Activated CD4-positive, alpha-beta memory T cell treated with anti-CD3 and anti-CD28 coated beads, Interleukin-2, amount 10 ng/mL, durations not matched to agents 7 days and 5 days (primary cell): ENCODE measurements at regions not wholly inside any gene's neighbourhood (a gene's known extent, or its start where the extent isn't known, plus 50 kb on each side); places are given as distances from the start of the nearest gene placed in this dataset.
"Not testable (repeated sequence)": the region's sequence is repeated elsewhere in the genome, so short reads cannot be mapped to it uniquely, and the experiment has no call there.

ENCODE experiments used
- CTCF ChIA-PET: fragments of 350-600 bp; sonication (Branson Sonifier 250); formaldehyde crosslinking; loops from one replicate; lab custom pipeline; 2021; ENCODE audit warnings: antibody characterized with exemption, inconsistent platforms; lab: Charles Lee
- POLR2A ChIA-PET: fragments of 350-600 bp; sonication (Branson Sonifier 250); formaldehyde crosslinking; loops from one replicate; lab custom pipeline; 2021; ENCODE audit warnings: antibody characterized with exemption; lab: Charles Lee
- DNase-seq: peaks from one replicate; pipeline ENCODE4 v3.0.0-alpha.2; 2020
- H3K27ac Mint-ChIP-seq: one replicate; pipeline ENCODE4 v1.8.0; 2021; ENCODE audit warnings: mild to moderate bottlenecking, mixed read lengths
- H3K27me3 Mint-ChIP-seq: one replicate; pipeline ENCODE4 v1.8.0; 2021; ENCODE audit warnings: mixed read lengths
- H3K36me3 Mint-ChIP-seq: one replicate; pipeline ENCODE4 v1.8.0; 2021; ENCODE audit warnings: low read depth, mixed read lengths
- H3K4me1 Mint-ChIP-seq: one replicate; pipeline ENCODE4 v1.8.0; 2021; ENCODE audit warnings: mixed read lengths
- H3K4me3 Mint-ChIP-seq: one replicate; pipeline ENCODE4 v1.8.0; 2021; ENCODE audit warnings: mild to moderate bottlenecking, mixed read lengths
- H3K9me3 Mint-ChIP-seq: one replicate; pipeline ENCODE4 v1.8.0; 2021; ENCODE audit warnings: mixed read lengths

DNA sequence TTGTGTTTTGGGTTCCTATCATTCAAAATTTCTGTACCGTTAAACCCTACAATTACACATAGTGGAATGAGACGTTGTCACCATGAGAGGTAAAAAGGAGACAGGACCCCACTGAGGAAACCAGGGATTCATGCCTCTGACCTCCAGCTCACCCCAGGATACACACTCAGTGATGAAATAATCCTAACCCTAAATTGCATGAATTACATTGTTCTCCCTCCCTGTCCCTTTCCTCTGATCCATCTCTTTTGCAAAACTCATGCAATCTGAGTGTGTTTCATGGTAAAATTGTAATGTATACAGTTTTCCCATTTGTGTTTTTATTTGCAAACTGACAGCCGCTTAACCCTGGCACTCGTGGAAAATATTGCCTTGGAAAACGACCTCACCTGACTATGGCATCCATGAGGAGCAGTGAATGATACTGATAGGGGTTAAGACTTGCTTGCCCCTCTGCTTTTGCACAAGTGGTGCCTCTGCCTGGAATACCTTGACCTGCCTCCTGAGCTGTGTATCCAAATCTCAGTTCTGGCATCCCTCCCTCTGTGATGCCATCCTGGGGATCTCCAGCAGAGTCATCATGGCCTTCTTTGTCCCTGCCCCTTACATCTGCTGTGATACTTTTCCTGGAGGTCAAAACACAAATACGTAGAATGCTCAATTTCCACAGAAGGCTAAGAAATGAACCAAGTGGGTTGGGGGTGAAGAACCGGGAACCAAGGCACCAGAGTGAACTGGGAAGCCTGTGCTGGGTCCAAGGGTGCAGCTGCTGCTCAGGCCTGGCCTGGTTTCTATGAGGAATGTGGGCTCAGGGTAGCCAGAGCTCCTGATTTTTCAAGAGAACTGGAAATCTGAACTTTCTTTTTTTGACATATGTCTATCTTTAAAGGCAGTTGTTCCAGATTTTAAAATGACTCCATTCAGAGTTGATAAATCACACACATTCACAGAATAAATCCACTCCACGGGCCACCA is 211.6 kb upstream of the ZNF217 start:
- POLR2A ChIA-PET: no interaction called here
- H3K9me3 Mint-ChIP-seq: no peaks in the 10 kb centered on the region
- no peaks in the 10 kb centered on the region for H3K27me3 Mint-ChIP-seq
- DNase-seq: no peak
- H3K27ac Mint-ChIP-seq: no peak overlapping the region
- H3K36me3 Mint-ChIP-seq: no peaks in the 10 kb centered on the region
- no peaks in the 10 kb centered on the region for H3K4me1 Mint-ChIP-seq
- no peak overlapping the region for H3K4me3 Mint-ChIP-seq
- CTCF ChIA-PET: no interaction called here

DNA sequence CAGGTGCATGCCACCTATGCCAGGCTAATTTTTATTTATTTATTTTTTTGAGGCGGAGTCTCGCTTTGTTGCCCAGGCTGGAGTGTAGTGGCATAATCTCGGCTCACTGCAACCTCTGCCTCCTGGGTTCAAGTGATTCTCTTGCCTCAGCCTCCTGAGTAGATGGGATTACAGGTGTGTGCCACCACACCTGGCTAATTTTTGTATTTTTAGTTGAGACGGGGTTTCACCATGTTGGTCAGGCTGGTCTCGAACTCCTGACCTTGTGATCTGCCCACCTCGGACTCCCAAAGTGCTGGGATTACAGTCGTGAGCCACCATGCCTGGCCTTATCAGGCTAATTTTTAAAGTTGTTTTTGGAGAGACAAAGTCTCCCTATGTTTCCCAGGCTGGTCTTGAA is 210.7 kb upstream of the ZNF217 start:
- H3K4me3 Mint-ChIP-seq, H3K27ac Mint-ChIP-seq, H3K36me3 Mint-ChIP-seq, DNase-seq, H3K27me3 Mint-ChIP-seq, H3K9me3 Mint-ChIP-seq, H3K4me1 Mint-ChIP-seq, CTCF ChIA-PET, POLR2A ChIA-PET: not testable (repeated sequence)

DNA sequence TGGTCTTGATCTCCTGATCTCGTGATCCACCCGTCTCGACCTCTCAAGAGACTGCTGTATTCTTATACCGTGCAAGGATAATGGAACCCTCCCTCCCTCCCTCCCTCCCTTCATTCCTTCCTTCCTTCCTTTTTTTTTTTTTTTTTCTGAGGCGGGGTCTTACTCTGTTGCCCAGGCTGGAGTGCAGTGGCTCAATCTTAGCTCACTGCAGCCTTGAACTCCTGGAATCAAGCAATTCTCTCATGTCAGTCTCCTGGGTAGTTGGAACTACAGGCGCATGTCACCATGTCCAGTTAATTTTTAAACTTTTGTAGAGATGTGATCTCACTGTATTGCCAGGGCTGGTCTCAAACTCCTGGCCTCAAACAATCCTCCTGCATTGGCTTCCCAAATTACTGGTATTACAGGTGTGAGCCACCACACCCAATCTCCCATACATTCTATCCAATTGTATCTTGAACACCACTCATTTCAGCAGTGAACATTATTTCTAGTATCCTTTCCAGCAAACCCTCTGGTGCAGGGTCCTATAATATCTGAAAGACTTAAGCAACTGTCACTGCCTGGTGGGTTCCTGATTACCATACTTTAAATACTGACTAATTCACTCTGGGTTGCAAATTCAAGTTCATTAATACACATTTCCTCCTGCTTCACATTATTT is 210.0 kb upstream of the ZNF217 start:
- no peaks in the 10 kb centered on the region for H3K9me3 Mint-ChIP-seq
- ChIA-PET POLR2A (no interaction called here), CTCF (no interaction called here)
- DNase-seq: no peak
- peaks cover 2% of the 10 kb centered on the region for H3K27me3 Mint-ChIP-seq
- H3K36me3 Mint-ChIP-seq: no peaks in the 10 kb centered on the region
- no peaks in the 10 kb centered on the region for H3K4me1 Mint-ChIP-seq
- no peak overlapping the region for H3K27ac Mint-ChIP-seq
- H3K4me3 Mint-ChIP-seq: no peak overlapping the region

DNA sequence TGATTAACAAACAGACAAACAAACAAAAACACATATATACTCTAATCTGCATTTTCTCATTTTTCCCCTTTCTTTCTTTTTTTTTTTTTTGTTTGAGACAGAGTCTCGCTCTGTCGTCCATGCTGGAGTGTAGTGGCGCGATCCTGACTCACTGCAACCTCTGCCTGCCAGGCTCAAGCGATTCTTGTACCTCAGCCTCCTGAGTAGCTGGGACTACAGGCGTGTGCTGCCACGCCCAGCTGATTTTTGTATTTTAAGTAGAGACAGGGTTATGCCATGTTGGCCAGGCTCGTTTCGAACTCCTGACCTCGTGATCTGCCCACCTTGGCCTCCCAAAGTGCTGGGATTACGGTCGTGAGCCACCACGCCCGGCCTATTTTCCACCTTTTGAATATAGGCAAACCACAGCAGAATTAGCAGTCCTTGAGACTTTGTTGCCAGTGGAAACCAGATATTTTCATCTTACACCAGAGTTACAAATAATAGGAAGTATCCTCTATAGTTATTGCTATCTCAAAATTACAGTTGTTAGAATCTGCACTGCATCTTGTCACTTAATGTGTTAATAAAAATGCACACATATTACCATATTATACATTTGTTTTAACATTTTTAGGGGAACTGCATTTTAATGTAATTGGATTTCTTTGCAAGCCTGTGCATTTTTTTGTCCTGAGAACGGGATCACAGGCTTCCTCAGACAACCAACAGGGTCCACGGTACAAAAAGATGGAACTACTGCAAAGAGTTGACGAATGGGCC is 208.2 kb upstream of the ZNF217 start:
- peaks cover 2% of the 10 kb centered on the region for H3K27me3 Mint-ChIP-seq
- H3K4me1 Mint-ChIP-seq: no peaks in the 10 kb centered on the region
- no peaks in the 10 kb centered on the region for H3K9me3 Mint-ChIP-seq
- no peak overlapping the region for H3K27ac Mint-ChIP-seq
- ChIA-PET CTCF (interaction anchor here (0.6 kb wide), 1 partner anchor 41 kb away, joined by 4 read pairs; no protein-coding TSS in a partner anchor), POLR2A (no interaction called here)
- H3K4me3 Mint-ChIP-seq: no peak overlapping the region
- no peak for DNase-seq
- H3K36me3 Mint-ChIP-seq: no peaks in the 10 kb centered on the region

DNA sequence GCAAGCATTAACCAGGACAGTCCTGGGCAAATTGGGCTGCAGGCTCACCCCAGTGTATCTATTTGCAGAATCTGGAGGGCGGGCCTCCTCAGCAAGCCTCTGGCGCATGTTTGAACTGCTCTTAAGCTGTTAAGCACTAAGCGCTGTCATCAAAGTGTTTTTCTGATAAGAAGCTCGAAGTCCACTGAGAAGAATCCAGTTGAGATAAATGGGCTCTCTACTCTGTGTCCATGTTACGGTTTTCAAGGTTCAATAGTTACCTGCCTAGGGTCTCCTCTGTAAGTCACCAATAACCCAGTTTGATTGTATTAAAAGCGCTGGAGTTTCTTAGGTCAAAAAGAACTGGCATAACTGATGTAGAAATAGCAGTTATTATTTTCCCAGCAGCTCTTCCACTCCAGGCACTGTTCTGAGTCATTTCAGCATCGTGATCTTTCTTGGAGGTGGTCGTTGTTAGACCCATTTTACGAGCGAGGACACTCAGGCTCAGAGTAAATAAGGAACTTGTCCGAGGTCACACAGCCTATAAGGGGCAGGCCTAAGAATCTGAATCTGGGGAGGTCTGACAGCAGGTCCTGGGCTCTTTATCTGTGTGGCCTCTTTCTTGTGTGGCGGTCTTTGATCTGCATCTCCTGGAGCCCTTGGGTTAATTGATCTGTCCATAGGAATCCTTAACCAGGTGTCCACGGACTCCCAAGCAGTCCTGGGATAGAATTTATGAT is 207.4 kb upstream of the ZNF217 start:
- CTCF ChIA-PET: no interaction called here
- no peak overlapping the region for H3K27ac Mint-ChIP-seq
- H3K4me3 Mint-ChIP-seq: no peak overlapping the region
- no peaks in the 10 kb centered on the region for H3K36me3 Mint-ChIP-seq
- H3K9me3 Mint-ChIP-seq: no peaks in the 10 kb centered on the region
- no peak for DNase-seq
- POLR2A ChIA-PET: no interaction called here
- H3K27me3 Mint-ChIP-seq: peaks cover 2% of the 10 kb centered on the region
- no peaks in the 10 kb centered on the region for H3K4me1 Mint-ChIP-seq

DNA sequence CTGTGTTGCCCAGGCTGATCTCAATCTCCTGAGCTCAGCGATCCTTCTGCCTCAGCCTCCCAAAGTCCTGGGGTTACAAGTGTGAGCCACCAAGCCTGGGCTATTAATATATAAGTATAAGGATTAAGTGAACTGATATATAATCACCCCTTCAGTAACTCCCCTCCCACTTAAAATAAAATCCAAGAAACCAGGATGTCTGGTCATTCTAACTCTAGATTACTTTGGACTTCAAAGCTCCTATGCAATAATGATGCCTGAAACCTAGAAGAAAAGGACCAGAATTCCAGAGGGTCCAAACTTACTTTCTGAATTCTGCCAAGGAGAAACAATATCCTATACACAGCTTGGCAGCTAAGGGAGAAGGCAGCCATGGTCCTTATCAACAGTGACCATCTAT is 206.8 kb upstream of the ZNF217 start:
- Mint-ChIP-seq H3K36me3 (no peaks in the 10 kb centered on the region), H3K27me3 (peaks cover 2% of the 10 kb centered on the region), H3K27ac (no peak overlapping the region), H3K4me3 (no peak overlapping the region), H3K9me3 (no peaks in the 10 kb centered on the region), H3K4me1 (no peaks in the 10 kb centered on the region)
- DNase-seq: no peak
- POLR2A ChIA-PET: no interaction called here
- CTCF ChIA-PET: no interaction called here

DNA sequence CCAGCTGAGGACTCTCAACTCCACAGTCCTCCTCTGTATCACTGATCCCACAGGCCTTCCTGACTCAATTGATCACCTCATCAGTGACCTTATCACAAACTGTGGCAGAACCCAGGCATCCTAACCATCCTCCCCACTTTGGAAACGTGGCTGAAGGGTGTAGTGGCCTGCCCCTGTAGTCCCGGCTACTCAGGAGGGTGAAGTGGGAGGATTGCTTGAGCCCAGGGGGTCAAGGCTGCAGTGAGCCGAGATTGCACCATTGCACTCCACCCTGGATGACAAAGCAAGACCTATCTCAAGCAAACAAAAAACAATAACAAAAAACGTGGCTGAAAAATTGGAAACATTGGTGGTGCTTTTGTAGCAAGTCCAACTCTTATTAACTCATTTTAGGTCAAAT is 203.4 kb upstream of the ZNF217 start:
- H3K4me3 Mint-ChIP-seq: no peak overlapping the region
- peaks cover 2% of the 10 kb centered on the region for H3K27me3 Mint-ChIP-seq
- no peak for DNase-seq
- H3K36me3 Mint-ChIP-seq: no peaks in the 10 kb centered on the region
- no peaks in the 10 kb centered on the region for H3K4me1 Mint-ChIP-seq
- ChIA-PET POLR2A (no interaction called here), CTCF (no interaction called here)
- H3K27ac Mint-ChIP-seq: no peak overlapping the region
- H3K9me3 Mint-ChIP-seq: no peaks in the 10 kb centered on the region

DNA sequence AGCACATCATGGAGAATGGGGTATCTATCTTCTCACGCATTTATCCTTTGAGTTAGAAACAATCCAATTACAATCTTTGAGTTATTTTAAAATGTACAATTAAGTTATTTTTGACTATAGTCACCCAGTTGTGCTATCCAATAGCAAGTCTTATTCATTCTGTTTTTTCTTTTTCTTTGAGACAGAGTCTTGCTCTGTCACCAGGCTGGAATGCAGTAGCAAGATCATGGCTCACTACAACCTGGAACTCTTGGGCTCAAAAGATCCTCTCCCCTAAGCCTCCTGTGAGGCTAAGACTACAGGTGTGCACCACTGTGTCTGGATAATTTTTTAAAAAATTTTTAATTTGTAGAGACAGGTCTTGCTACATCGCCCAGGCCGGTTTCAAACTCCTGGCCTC is 201.5 kb upstream of the ZNF217 start:
- H3K27me3 Mint-ChIP-seq: peaks cover 2% of the 10 kb centered on the region
- H3K4me1 Mint-ChIP-seq: peaks cover 1% of the 10 kb centered on the region

DNA sequence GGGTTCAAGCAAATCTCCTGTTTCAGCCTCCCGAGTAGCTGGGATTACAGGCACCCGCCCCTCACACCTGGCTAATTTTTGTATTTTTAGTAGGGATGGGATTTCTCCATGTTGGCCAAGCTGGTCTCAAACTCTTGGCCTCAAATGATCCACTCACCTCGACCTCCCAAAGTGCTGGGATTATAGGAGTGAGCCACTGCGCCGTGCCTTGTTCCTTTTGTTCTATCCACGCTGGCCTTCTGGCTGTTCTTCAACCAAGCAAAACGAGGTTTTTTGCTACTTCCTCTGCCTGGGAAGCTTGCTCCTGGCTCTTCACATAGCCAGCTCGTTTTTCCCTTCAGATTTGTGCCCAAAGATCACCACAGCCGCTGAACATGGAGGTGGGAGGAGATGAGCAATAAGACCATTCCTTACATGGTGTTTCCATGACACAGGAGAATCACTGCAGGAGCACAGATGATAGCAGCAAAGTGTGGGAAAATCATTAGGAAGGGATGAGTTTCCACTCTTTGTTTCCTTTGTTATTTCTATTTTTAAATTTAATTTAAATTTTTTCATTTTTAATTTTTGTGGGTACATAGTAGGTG is 201.0 kb upstream of the ZNF217 start:
- peaks cover 4% of the 10 kb centered on the region for H3K4me1 Mint-ChIP-seq
- ChIA-PET CTCF (no interaction called here), POLR2A (no interaction called here)
- no peak overlapping the region for H3K27ac Mint-ChIP-seq
- no peak overlapping the region for H3K4me3 Mint-ChIP-seq
- peaks cover under 1% of the 10 kb centered on the region for H3K27me3 Mint-ChIP-seq
- no peaks in the 10 kb centered on the region for H3K9me3 Mint-ChIP-seq
- DNase-seq: no peak
- no peaks in the 10 kb centered on the region for H3K36me3 Mint-ChIP-seq

More for the DNA sequence above, 201.5 kb upstream of the ZNF217 start:
- H3K4me3 Mint-ChIP-seq: no peak overlapping the region
- H3K9me3 Mint-ChIP-seq: no peaks in the 10 kb centered on the region
- ChIA-PET CTCF (no interaction called here), POLR2A (no interaction called here)
- DNase-seq: no peak
- H3K36me3 Mint-ChIP-seq: no peaks in the 10 kb centered on the region
- H3K27ac Mint-ChIP-seq: no peak overlapping the region

DNA sequence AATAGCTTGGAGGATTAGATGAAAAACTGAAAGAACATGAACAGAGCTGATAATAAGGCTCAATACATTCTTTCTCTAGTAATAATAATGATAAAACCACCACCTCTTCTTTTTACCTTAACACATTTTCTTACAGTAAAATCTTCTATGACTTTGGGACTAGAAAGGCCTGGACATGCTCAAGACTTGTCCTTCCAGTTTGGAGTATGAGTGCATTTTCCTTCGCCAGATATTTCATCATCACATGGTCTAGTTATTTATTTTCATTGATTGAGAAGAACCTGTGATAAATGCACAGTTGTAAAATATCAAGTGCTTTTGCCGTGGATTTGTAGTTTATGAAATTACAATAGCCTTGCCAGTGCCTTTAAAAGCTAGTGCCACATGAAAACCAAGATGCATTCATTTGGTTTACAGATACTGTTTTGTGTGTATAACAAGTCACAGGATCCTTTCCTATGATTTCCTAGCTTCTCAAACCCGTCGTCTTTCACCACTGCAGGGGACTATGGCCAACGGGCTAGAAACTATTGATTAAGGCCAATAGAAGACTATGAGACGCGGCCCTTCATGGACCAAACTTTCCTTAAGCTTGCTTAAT is 200.2 kb upstream of the ZNF217 start:
- Mint-ChIP-seq H3K27ac (no peak overlapping the region), H3K9me3 (no peaks in the 10 kb centered on the region), H3K36me3 (no peaks in the 10 kb centered on the region), H3K27me3 (no peaks in the 10 kb centered on the region), H3K4me1 (peaks cover 4% of the 10 kb centered on the region), H3K4me3 (no peak overlapping the region)
- POLR2A ChIA-PET: no interaction called here
- DNase-seq: no peak
- CTCF ChIA-PET: no interaction called here

DNA sequence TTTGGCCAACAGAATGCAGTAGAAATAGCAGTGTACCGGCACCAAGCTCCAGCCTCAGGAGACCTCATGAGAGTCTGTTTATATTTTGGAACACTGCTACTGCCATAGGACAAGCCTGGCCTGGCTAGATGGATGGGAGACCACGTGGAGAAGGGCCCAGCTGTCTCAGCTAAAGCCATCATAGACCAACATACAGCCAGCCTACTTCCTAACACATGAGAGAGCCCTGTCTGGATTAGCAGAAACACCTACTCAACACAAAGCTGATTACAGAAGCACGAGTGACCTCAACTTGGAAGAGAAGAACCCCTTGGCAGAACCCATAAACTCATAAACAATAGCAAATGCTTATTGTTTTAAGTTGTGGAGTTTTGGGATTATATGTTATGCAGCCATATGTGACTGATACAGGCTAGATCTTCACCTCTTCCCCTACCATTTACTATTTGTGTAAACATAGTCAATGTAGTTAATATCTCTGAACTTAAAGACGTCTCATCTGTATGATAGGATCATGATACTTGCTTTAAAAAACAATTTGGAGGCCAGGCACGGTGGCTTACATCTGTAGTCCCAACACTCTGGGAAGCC is 199.4 kb upstream of the ZNF217 start:
- Mint-ChIP-seq H3K4me1 (peaks cover 4% of the 10 kb centered on the region), H3K4me3 (no peak overlapping the region), H3K9me3 (no peaks in the 10 kb centered on the region), H3K27ac (no peak overlapping the region), H3K27me3 (no peaks in the 10 kb centered on the region), H3K36me3 (no peaks in the 10 kb centered on the region)
- no peak for DNase-seq
- ChIA-PET CTCF (no interaction called here), POLR2A (interaction anchor here (0.9 kb wide), 1 partner anchor 35 kb away, joined by 3 read pairs; no protein-coding TSS in a partner anchor)
